Activated CD8-positive, alpha-beta memory T cell treated with anti-CD3 and anti-CD28 coated beads, Interleukin-2, amount 10 ng/mL, durations not matched to agents 7 days and 5 days (primary cell): ENCODE measurements at regions not wholly inside any gene's neighbourhood (a gene's known extent, or its start where the extent isn't known, plus 50 kb on each side); places are given as distances from the start of the nearest gene placed in this dataset.

ENCODE experiments used
- ATAC-seq: fragments of 150-1000 bp; cut with Tn5 transposase; one replicate; pipeline ENCODE4 v1.10.0; 2021; ENCODE audit warnings: moderate library complexity
- CTCF ChIA-PET: fragments of 350-600 bp; sonication (Branson Sonifier 250); formaldehyde crosslinking; loops from one replicate; lab custom pipeline; 2021; ENCODE audit warnings: antibody characterized with exemption; lab: Charles Lee
- DNase-seq: peaks from one replicate; pipeline ENCODE4 v3.0.0-alpha.2; 2020
- H3K27ac Mint-ChIP-seq: one replicate; pipeline ENCODE4 v1.8.0; 2021; ENCODE audit warnings: mild to moderate bottlenecking, mixed read lengths
- H3K27me3 Mint-ChIP-seq: one replicate; pipeline ENCODE4 v1.8.0; 2021; ENCODE audit warnings: mixed read lengths
- H3K36me3 Mint-ChIP-seq: one replicate; pipeline ENCODE4 v1.8.0; 2021; ENCODE audit warnings: mild to moderate bottlenecking, mixed read lengths
- H3K4me1 Mint-ChIP-seq: one replicate; pipeline ENCODE4 v1.8.0; 2021; ENCODE audit warnings: mixed read lengths
- H3K4me3 Mint-ChIP-seq: one replicate; pipeline ENCODE4 v1.8.0; 2021; ENCODE audit warnings: mild to moderate bottlenecking, moderate library complexity, mixed read lengths
- H3K9me3 Mint-ChIP-seq: one replicate; pipeline ENCODE4 v1.8.0; 2022; ENCODE audit warnings: low read depth, mixed read lengths

DNA sequence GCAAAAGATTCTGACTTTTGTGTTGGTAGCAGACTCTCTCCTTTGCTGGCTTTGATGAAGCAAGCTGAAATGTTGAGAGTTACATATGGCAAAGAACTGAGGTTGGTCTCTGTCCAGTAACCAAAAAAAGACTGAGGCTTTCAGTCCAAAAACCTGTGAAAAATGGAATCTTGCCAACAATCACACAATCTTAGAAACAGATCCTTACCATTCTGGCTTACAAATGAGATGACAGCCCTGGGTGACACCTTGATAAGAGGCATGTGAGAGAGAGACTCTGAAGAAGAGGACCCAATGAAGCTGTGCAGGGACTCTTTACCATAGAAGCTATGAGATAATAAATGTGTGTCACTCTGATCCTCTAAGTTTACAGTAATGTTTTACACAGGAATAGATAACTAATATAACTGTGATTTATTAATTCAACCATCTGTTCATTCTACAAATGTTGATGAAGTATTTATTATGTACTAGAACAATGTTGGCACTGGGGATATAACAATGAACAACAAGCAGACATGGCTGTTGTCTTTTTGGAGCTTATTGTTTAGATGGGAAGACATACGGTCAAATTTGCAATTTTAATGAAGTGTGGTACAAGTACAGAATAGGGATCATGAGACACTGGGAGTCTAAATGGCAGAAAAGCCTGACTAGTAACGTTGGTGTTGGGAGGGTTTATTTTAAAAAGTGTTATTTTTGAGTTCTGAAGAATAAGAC, 251.0 kb downstream of the OLFM3 start:
- ATAC-seq: no peak
- Mint-ChIP-seq H3K27ac (no peak overlapping the region), H3K4me1 (no peaks in the 10 kb centered on the region), H3K4me3 (no peak overlapping the region), H3K9me3 (no peaks in the 10 kb centered on the region), H3K27me3 (no peaks in the 10 kb centered on the region), H3K36me3 (no peaks in the 10 kb centered on the region)
- CTCF ChIA-PET: no interaction called here
- DNase-seq: no peak

DNA sequence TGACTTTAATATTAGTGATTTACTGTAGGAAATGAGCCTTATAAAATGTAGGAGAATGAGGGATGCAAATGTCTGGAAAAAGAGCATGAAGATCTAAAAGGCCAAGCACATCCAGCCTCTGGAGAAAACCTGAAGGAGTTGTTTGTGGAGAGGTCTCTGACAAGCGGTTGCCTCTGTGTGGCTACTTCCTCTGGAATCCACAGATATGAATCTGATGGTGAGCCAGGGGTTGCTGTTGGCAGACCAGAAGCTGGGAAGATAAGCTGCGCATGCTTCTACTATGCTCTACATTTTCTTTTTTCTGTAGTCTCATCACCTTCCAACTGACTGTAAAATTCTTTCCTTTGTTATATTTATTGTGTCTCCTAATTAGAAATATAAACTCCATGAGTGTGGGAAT, 248.6 kb downstream of the OLFM3 start:
- no peaks in the 10 kb centered on the region for H3K27me3 Mint-ChIP-seq
- no peaks in the 10 kb centered on the region for H3K36me3 Mint-ChIP-seq
- H3K4me3 Mint-ChIP-seq: no peak overlapping the region
- H3K27ac Mint-ChIP-seq: no peak overlapping the region
- no peaks in the 10 kb centered on the region for H3K4me1 Mint-ChIP-seq
- ATAC-seq (no peak), DNase-seq (no peak)
- CTCF ChIA-PET: no interaction called here
- no peaks in the 10 kb centered on the region for H3K9me3 Mint-ChIP-seq
